ENCODE measurements at regions not wholly inside any gene's neighbourhood (a gene's known extent, or its start where the extent isn't known, plus 50 kb on each side); places are given as distances from the start of the nearest gene placed in this dataset.
A peak's percentile ranks its signal among the peaks of the same experiment; 100 is the strongest.

GRCh38 chr13:46994492-46994891 lies 97.6 kb upstream of the HTR2A start:
- no peak for DNase-seq

DNA sequence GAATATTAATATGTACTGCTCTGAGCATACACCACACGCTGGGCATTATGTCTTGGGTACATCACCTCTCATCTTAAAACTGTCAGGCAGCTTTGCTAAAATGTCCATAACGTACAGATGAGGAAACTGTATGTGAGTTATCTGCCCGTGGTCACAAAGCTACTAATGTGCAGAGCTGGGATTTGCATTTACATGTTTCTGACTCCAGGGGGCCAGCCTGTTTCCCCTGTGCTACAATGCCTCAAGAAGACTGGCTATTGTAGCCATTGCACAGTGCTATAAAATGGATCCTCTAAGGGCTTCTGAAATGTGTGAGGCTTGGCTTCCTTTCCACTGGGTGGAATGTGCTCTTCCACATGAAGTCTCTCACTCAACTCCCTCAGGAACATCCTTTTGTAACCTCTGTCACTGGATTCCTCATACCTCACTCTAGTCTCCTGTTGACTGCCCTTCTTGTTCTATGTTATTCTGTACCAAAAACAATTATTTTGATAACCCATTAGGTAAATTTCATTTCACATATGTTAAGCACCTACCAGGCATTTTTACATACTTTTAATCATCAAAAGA lies 95.6 kb upstream of the HTR2A start:
- no peak for DNase-seq

DNA sequence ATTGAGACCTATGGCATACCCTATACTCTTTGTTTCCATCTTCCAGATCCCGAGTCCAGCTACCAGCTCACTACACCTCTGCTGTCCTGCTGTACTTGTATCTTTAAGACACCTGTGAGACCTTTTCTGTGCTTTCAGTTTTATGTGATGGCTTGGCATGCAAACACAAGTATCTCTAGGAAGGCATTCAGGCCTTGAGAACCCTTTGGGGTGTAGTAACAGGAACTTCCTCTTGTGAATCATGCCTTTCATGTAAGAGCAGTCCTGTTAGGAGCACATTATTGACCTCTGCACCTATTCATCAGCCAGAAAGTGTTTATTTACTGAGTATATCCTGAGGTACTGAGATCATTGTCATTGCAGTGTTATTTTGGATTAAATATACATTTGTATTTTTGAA lies 87.0 kb upstream of the HTR2A start:
- no peak for DNase-seq

DNA sequence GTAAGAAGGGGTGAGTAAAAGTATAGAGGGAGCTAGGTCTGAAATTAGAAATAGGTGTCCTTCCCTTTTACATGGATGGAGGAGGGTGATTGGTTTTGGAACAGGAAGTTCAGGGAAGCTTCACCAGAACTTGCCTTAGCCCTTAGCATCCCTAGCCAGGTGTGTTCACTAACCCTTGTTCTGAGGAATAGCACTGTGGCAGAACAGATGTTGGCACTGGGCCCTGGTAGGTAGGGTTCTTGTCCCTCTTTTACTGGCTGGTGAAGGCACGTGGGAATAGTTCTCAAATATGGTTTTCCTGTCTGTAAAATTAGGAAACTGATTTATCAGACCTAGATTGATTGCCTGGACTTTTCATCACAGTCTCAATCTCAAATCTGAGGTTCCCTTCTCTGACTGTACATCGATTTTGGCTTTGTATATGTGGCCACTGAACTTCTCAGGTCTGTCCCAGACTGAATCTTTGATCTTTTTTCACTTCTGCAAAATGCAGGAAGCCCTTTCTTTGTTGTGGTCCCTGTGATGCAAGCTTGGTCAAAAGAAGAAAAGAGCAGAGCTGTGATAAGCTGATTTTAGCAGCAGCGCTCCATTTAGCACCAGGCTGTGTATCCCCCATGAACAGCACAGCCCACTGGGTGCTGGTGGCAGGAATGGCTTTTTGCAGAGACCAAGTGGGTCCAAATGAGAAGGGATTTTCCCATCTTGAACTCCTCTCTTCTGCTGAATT lies 86.2 kb upstream of the HTR2A start:
- DNase-seq: peak in 1 of 51 donors; percentile 4

- no peak for DNase-seq
Measured at GRCh38 chr13:46975173-46975572, 78.3 kb upstream of the HTR2A start.

DNA sequence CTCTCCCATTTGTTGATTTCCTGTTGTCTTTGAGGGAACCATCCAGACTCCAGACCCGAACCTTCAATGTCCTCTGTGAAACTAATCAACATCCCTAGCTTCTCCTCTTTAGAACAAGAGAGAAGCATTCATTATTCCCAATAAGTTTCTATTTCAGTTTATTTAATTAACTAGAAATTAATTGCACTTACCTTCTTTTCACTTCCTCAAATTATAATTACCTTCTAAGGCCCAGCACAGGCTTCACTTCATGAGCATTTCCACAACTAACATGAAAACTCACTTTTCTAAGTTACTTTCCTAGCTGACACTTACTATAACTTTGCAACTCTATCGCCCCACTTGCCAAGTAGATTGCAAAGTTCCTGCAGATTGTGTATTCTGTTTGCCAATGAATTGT lies 71.6 kb upstream of the HTR2A start:
- DNase-seq: no peak

- DNase-seq: no peak
Measured at GRCh38 chr13:46964789-46965527, 68.1 kb upstream of the HTR2A start.

- DNase-seq: no peak
Measured at GRCh38 chr13:46963904-46964303, 67.1 kb upstream of the HTR2A start.

GRCh38 chr13:46962281-46962941 lies 65.6 kb upstream of the HTR2A start:
- no peak for DNase-seq

- DNase-seq: no peak
Measured at GRCh38 chr13:46961719-46962118, 64.9 kb upstream of the HTR2A start.

DNA sequence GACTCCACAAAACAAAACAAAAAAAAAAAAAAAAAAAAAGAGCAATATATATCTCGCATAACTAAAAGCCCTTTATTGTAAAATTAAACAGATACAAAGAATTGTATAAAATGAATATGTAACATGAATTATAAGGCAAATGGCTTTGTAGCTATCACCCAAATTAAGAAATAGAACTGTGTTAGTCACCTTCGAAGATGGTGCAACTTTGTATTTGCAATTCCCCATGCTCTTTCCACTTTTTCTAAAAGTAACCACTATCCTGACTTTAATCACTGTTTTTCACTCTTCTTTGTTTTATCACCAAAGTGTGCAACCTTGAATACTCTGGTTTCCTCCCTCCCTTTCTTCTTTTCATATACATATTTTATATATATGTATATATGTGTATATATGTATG lies 57.1 kb upstream of the HTR2A start:
- no peak for DNase-seq

DNA sequence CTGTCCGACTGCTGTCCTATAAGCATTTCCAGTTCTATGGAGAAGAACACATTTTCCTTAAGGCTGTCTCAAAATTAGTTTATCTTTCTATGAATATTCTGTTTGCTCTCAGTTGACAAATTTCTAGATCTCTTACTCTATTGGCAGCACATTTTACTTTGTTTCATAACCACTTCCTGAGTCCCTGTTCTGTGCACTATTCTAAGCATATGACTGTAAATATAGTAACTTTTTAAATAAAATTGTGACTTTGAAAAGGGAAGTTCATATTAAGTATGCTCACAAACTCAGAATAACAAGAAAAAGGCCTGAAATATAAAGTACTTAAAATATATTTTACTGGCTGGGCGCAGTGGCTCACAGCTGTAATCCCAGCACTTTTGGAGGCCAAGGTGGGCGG lies 56.5 kb upstream of the HTR2A start:
- DNase-seq: no peak

DNA sequence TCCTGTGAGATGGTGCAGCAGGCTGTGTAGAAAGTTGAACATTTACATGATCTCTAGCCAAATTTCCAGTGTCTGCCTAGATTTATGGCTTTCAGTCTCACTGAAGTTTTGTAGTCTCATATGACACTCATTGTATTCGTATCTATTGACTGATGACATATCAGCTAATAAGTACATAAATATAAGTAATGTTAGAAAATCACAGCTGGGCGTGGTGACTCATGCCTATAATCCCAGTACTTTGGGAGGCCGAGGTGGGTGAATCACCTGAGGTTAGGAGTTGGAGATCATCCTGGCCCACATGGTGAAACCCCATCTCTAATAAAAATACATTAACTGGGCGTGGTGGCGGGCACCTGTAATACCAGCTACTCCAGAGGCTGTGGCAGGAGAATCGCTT lies 54.7 kb upstream of the HTR2A start:
- DNase-seq: no peak

DNA sequence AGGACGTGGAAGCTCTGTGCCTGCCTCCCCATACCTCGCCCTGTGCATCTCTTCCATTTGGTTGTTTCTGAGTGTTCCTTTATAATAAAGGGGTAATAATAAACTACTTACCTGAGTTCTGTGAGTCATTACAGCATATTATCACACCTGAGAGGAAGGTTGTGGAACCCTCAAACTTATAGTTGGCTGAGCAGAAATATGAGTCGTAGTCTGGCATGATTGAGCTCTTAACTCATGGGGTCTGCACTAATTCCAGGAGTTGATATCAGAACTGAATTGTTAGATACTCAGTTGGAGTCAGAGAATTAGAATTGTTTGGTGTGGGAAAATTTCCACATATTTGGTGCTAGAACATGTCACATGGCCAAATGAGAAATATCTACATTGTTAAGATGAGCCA lies 52.4 kb upstream of the HTR2A start:
- DNase-seq: no peak

DNA sequence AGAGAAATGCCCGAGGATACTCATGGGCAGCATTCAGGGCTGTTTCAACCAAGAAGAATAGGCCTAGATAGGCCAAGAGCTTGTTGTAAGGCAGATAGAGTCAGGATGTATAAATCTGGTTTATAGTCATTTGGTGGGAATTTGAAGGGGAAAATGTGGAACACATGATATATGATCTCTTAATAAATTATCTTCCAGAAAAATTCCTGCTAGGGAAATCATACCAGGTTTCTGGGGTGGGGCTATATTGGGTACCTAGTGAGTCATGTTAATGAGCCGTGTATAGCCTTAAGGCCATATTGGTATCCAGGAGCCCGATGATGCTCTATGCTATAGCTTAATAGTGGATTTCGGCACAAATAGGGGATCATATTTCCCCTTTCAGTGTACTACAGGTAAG lies 51.5 kb upstream of the HTR2A start:
- no peak for DNase-seq

GRCh38 chr13:46947425-46948191 lies 50.8 kb upstream of the HTR2A start:
- DNase-seq: no peak

Measured in hypothalamus (tissue), 51 donors.